ENCODE measurements at regions not wholly inside any gene's neighbourhood (a gene's known extent, or its start where the extent isn't known, plus 50 kb on each side); places are given as distances from the start of the nearest gene placed in this dataset.

GRCh38 chr4:123465416-123465815 lies 68.8 kb downstream of the SPRY1 start:
- no peak for TF ChIP-seq CTCF (IDR thresholded peaks at IDR 0.05)
- no peak for TF ChIP-seq EZH2 (IDR thresholded peaks at IDR 0.05; ENCODE audit: borderline replicate concordance, insufficient read depth, low read depth, low read length, poor library complexity, severe bottlenecking)

All from B cell (primary cell).